Lung (tissue), 11 donors: ENCODE measurements at regions not wholly inside any gene's neighbourhood (a gene's known extent, or its start where the extent isn't known, plus 50 kb on each side); places are given as distances from the start of the nearest gene placed in this dataset.
A peak's percentile ranks its signal among the peaks of the same experiment; 100 is the strongest.

Experiments used
- ATAC-seq: fragments of 200-7000 bp; cut with Tn5 transposase; one replicate; pipeline ENCODE4 v1.9.1; 2020; ENCODE audit warnings: moderate number of reproducible peaks; ENCODE audit not compliant: insufficient read depth, low FRiP score
- DNase-seq, 3 donors: peaks; one replicate each; pipeline ENCODE4 v3.0.0-alpha.2; 2013 to 2017
- H3K27ac ChIP-seq, 2 donors: one replicate each; pipeline ENCODE4 v1.5.1; 2013; ENCODE audit warnings: mild to moderate bottlenecking in 2 of 2, moderate library complexity in 2 of 2, control low read depth in 1 of 2, inconsistent platforms in 1 of 2, low read depth in 1 of 2, low read length in 1 of 2
- H3K27me3 ChIP-seq, 3 donors: one replicate each; pipeline ENCODE4 v1.5.1; 2013; ENCODE audit warnings: low read length in 2 of 3; ENCODE audit not compliant: control insufficient read depth in 3 of 3, insufficient read depth in 3 of 3
- H3K36me3 ChIP-seq, 4 donors: one replicate each; pipeline ENCODE4 v1.5.1; 2013; ENCODE audit warnings: low read length in 4 of 4, mild to moderate bottlenecking in 1 of 4, moderate library complexity in 1 of 4; ENCODE audit not compliant: control insufficient read depth in 4 of 4, insufficient read depth in 4 of 4
- H3K4me1 ChIP-seq, 5 donors: one replicate each; pipeline ENCODE4 v1.5.1; 2013; ENCODE audit warnings: low read length in 5 of 5, mild to moderate bottlenecking in 2 of 5, moderate library complexity in 1 of 5; ENCODE audit not compliant: control insufficient read depth in 5 of 5, insufficient read depth in 5 of 5
- H3K4me3 ChIP-seq: one replicate; pipeline ENCODE4 v1.5.1; 2013; ENCODE audit warnings: mild to moderate bottlenecking, control low read depth, moderate library complexity
- H3K9ac ChIP-seq, 2 donors: one replicate each; pipeline ENCODE4 v1.5.1; 2013; ENCODE audit warnings: low read length in 2 of 2, control low read depth in 1 of 2; ENCODE audit not compliant: insufficient read depth in 1 of 2
- H3K9me3 ChIP-seq, 4 donors: one replicate each; pipeline ENCODE4 v1.5.1; 2013; ENCODE audit warnings: low read length in 3 of 4, mild to moderate bottlenecking in 1 of 4, moderate library complexity in 1 of 4; ENCODE audit not compliant: control insufficient read depth in 4 of 4, insufficient read depth in 3 of 4
- CTCF ChIP-seq: IDR thresholded peaks from 2 replicates; pipeline ENCODE4 v1.5.1; 2012; ENCODE audit warnings: mild to moderate bottlenecking; ENCODE audit errors: control extremely low read depth, extremely low read depth
- WGBS, 2 donors: extraction: QIAGEN DNeasy Blood & Tissue Kit; methylation state at CpG; one replicate each; pipeline ENCODE4 v1.1.7; 2013; 5-methylcytosine and 5-hydroxymethylcytosine counted together
- donor health status: control.
- donor health status: control.
- donor health status: Bipolar disorder and iron deficiency.
- donor health status: healthy.
- donor health status: DM: yes; HTN: yes; CAD: no.

GRCh38 chr15:47383801-47384200 is 333.5 kb upstream of the SEMA6D start:
- ATAC-seq (no peak), DNase-seq (peak in 1 of 3 donors; percentile 14)
- H3K4me3 ChIP-seq = no peak overlapping the region
- H3K9ac ChIP-seq = no peak overlapping the region
- H3K9me3 ChIP-seq = no peaks in the 10 kb centered on the region
- H3K4me1 ChIP-seq = peaks cover 0 to 3% (median 0%) of the 10 kb centered on the region in 5 donors
- H3K27me3 ChIP-seq = no peaks in the 10 kb centered on the region
- H3K27ac ChIP-seq = no peak overlapping the region
- no peak for TF ChIP-seq CTCF
- WGBS, 2 donors = 79 to 80% methylated on average over 3 of the region's 3 CpGs
- H3K36me3 ChIP-seq = no peaks in the 10 kb centered on the region

GRCh38 chr15:47384341-47384740 is 333.0 kb upstream of the SEMA6D start:
- Histone ChIP-seq H3K36me3 (no peaks in the 10 kb centered on the region), H3K27ac (no peak overlapping the region), H3K4me1 (peaks cover 0 to 3% (median 0%) of the 10 kb centered on the region in 5 donors), H3K9me3 (no peaks in the 10 kb centered on the region), H3K27me3 (no peaks in the 10 kb centered on the region), H3K9ac (no peak overlapping the region), H3K4me3 (no peak overlapping the region)
- no peak for TF ChIP-seq CTCF
- peak; percentile 62 for ATAC-seq
- peak; percentile 18 to 46 (median 19) for DNase-seq
- WGBS, 2 donors = 46 to 68% methylated on average over 4 of the region's 4 CpGs

- no peak overlapping the region for H3K4me3 ChIP-seq
- no peaks in the 10 kb centered on the region for H3K27me3 ChIP-seq
- no peaks in the 10 kb centered on the region for H3K9me3 ChIP-seq
- WGBS, 2 donors = 79 to 83% methylated on average over 2 of the region's 2 CpGs
- H3K9ac ChIP-seq = no peak overlapping the region
- peaks cover 0 to 3% (median 0%) of the 10 kb centered on the region in 5 donors for H3K4me1 ChIP-seq
- ATAC-seq (no peak), DNase-seq (no peak)
- no peaks in the 10 kb centered on the region for H3K36me3 ChIP-seq
- TF ChIP-seq CTCF = no peak
- H3K27ac ChIP-seq = no peak overlapping the region
Observed at GRCh38 chr15:47384776-47385175, 332.5 kb upstream of the SEMA6D start.

GRCh38 chr15:47386459-47386858 is 330.8 kb upstream of the SEMA6D start:
- 92 to 98% methylated on average over 5 of the region's 5 CpGs for WGBS, 2 donors
- TF ChIP-seq CTCF = no peak
- ATAC-seq = no peak

More at GRCh38 chr15:47386459-47386858, 330.8 kb upstream of the SEMA6D start:
- no peaks in the 10 kb centered on the region for H3K27me3 ChIP-seq
- no peak overlapping the region for H3K9ac ChIP-seq
- H3K36me3 ChIP-seq = no peaks in the 10 kb centered on the region
- peaks cover 0 to 3% (median 2%) of the 10 kb centered on the region in 5 donors for H3K4me1 ChIP-seq
- no peak for DNase-seq
- H3K27ac ChIP-seq = no peak overlapping the region
- H3K4me3 ChIP-seq = no peak overlapping the region
- no peaks in the 10 kb centered on the region for H3K9me3 ChIP-seq
